ENCODE measurements at regions not wholly inside any gene's neighbourhood (a gene's known extent, or its start where the extent isn't known, plus 50 kb on each side); places are given as distances from the start of the nearest gene placed in this dataset.

- TF ChIP-seq ZBTB33 (IDR thresholded peaks at IDR 0.05): no peak
- TF ChIP-seq CTCF (IDR thresholded peaks at IDR 0.05; ENCODE audit: low read depth, low read length, missing input control): no peak
These were observed 76.5 kb upstream of the WDR26 start for GRCh38 chr1:224510880-224511645.

Data from liver (tissue), 2 donors.